ENCODE measurements at regions not wholly inside any gene's neighbourhood (a gene's known extent, or its start where the extent isn't known, plus 50 kb on each side); places are given as distances from the start of the nearest gene placed in this dataset.

DNA sequence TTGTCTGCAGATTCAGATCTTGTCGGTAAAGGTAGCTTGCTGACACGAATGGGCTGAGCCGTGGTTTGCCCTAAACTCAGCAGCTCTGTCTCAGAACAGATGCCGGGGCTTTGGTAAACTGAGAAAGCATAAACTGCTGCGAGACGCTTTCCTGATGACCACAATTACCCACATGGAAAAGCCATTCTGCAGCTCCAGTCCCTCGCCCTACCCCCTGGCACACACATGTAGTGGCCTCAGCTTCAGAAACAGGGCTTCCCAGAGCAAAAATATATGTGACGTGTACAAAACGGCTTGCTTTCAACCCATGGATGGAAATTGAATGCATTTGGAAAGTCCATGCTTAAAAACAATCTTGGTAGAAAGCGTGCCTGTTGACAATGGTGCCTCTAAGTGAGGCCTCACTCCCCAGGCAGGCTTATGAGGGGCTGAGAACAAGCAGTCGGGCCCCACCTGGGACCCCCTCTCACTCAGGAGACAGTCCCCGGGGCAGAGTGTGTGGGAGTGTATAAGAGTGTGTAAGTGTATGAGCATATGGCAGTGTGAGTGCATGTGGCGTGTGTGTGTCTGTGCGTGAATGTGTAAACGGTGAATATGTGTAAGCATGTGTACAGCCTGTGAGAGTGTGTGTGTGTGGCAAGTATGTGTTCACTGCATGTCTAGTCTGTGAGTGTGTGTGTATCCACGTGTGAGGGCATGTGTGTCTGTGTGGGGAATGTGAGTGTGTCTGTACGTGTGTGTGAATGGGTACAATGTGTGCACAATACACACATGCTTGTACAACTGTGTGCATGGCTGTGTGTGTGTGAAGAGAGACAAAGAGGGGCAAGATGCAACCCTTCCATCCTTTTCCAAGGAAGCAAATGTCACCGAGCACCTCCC, 88.2 kb upstream of the SMIM23 start:
- in situ Hi-C loops (cut with MboI; ENCODE audit: low sequenced_read_pairs): no loop called here
- DNase-seq (ENCODE audit: low spot score in 2 of 2): no peak
- H3K4me3 ChIP-seq: no peak overlapping the region
- no peaks in the 10 kb centered on the region for H3K9me3 ChIP-seq
- no peaks in the 10 kb centered on the region for H3K27me3 ChIP-seq (ENCODE audit: low read depth)
- no peaks in the 10 kb centered on the region for H3K4me1 ChIP-seq
- H3K36me3 ChIP-seq (replicated peaks): no peaks in the 10 kb centered on the region

DNA sequence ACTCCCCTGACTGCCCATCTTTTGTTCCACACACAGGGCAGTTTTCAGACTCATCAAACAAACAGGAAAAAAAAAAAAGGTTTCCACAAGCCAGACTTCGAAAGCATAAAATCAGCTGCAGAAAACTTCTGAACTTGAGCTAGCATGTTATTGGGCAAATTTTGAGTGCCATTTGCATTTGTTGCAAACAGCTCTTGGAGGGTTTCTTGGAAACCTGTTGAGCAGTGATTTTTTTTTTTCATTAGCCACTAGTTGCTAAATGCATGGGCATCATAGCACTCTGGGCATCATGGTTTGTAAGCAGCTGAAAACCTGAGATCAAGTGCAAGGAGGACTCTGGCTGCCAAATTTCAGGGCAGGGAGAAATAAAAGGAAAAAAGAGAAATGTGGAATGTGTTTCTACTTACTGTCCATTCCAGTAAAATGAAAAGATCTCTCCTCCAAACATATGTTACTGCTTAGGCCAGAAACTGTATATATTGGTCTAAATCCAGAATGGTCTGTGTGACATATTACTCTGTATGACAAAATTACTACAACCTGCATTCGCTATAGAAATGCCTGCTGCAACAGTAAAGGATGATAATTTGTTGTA, 85.2 kb upstream of the SMIM23 start:
- Histone ChIP-seq H3K9me3 (no peaks in the 10 kb centered on the region), H3K36me3 (replicated peaks) (no peaks in the 10 kb centered on the region), H3K27me3 (ENCODE audit: low read depth) (no peaks in the 10 kb centered on the region), H3K4me1 (no peaks in the 10 kb centered on the region), H3K4me3 (no peak overlapping the region)
- DNase-seq (ENCODE audit: low spot score in 2 of 2): no peak
- in situ Hi-C loops (cut with MboI; ENCODE audit: low sequenced_read_pairs): no loop called here

GRCh38 chr5:171701100-171701541, 84.5 kb upstream of the SMIM23 start:
- no peaks in the 10 kb centered on the region for H3K27me3 ChIP-seq (ENCODE audit: low read depth)
- no peak for DNase-seq (ENCODE audit: low spot score in 2 of 2)
- no peaks in the 10 kb centered on the region for H3K4me1 ChIP-seq
- H3K9me3 ChIP-seq: no peaks in the 10 kb centered on the region
- H3K36me3 ChIP-seq (replicated peaks): no peaks in the 10 kb centered on the region
- in situ Hi-C loops (cut with MboI; ENCODE audit: low sequenced_read_pairs): no loop called here
- H3K4me3 ChIP-seq: no peak overlapping the region

- no peaks in the 10 kb centered on the region for H3K4me1 ChIP-seq
- DNase-seq (ENCODE audit: low spot score in 2 of 2): no peak
- H3K27me3 ChIP-seq (ENCODE audit: low read depth): no peaks in the 10 kb centered on the region
- in situ Hi-C loops (cut with MboI; ENCODE audit: low sequenced_read_pairs): no loop called here
- no peak overlapping the region for H3K4me3 ChIP-seq
- no peaks in the 10 kb centered on the region for H3K9me3 ChIP-seq
- H3K36me3 ChIP-seq (replicated peaks): no peaks in the 10 kb centered on the region
Observed at GRCh38 chr5:171702135-171702770, 83.4 kb upstream of the SMIM23 start.

DNA sequence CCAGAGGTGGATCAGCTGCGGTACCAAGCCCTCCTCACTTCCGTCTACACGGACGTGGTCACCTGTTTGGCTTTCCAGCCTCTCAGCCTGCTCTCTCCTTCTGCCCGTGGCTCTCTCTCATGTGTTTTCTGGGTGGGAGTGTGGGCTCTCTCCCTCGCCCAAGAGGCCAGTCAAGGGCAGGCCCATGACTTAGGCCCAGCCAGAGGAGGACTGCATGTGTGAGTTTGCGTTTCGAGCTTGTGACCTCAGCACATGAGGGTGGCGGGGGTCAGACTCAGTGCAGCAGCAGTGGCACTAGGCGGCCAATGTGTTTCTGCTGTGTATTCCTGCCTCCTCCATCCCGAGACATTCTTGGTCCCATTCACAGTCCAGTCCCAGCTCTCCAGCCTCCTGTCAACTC, 82.5 kb upstream of the SMIM23 start:
- in situ Hi-C loops (cut with MboI; ENCODE audit: low sequenced_read_pairs): no loop called here
- no peaks in the 10 kb centered on the region for H3K36me3 ChIP-seq (replicated peaks)
- no peak overlapping the region for H3K4me3 ChIP-seq
- H3K4me1 ChIP-seq: no peaks in the 10 kb centered on the region
- no peak for DNase-seq (ENCODE audit: low spot score in 2 of 2)
- H3K9me3 ChIP-seq: no peaks in the 10 kb centered on the region
- no peaks in the 10 kb centered on the region for H3K27me3 ChIP-seq (ENCODE audit: low read depth)

DNA sequence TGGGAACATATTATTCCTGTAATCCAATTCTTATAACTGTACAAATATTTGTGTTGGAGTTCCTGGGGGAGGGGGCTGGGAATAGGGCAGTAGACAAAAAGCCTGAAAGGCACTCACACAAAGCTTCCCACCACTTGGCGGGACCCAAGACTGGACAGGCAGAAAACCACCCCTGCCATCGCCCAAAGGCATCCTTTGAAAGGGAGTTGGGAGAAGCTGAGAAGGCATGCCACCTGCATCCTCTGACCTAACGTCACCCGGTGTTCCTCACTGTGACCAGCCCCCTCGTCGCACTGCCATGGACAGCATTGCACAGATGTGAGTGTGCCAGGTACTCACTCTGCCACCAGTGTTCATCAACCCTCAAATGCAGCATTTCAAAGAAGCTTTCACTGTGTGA, 80.6 kb upstream of the SMIM23 start:
- no peaks in the 10 kb centered on the region for H3K4me1 ChIP-seq
- no peaks in the 10 kb centered on the region for H3K27me3 ChIP-seq (ENCODE audit: low read depth)
- H3K36me3 ChIP-seq (replicated peaks): no peaks in the 10 kb centered on the region
- no peaks in the 10 kb centered on the region for H3K9me3 ChIP-seq
- DNase-seq (ENCODE audit: low spot score in 2 of 2): no peak
- no peak overlapping the region for H3K4me3 ChIP-seq
- in situ Hi-C loops (cut with MboI; ENCODE audit: low sequenced_read_pairs): no loop called here

DNA sequence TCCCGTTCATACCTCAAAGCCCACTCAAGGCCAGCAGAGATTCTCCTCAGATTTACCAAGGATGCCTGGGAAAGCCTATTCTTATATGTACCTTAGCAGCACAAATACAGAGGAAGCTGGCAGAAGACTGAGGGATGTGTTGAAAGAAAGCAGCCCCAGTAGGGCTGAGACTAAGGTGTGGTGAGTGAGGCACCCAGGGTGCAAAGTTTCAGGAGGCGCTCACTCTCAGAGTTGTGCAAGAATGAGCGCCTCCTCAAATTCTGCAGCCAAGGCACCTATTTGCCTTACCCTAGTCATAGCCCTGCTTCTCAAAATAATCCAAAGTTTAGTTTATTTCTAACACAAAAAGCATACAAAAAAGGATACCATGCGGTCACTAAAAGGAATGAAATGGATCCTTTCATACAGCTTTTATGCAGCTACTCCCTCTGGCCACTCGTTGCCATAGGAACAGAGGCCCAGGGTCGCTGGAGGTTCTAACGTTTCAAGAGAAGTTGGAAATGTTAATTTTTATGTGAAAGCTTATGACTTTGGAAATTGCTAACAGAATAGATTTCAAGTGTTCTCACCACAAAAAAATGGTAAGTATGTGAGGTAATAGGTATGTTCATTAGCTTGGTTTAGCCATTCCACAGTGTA, 79.7 kb upstream of the SMIM23 start:
- no peak for DNase-seq (ENCODE audit: low spot score in 2 of 2)
- Histone ChIP-seq H3K36me3 (replicated peaks) (no peaks in the 10 kb centered on the region), H3K27me3 (ENCODE audit: low read depth) (no peaks in the 10 kb centered on the region), H3K4me3 (no peak overlapping the region), H3K4me1 (no peaks in the 10 kb centered on the region), H3K9me3 (no peaks in the 10 kb centered on the region)
- in situ Hi-C loops (cut with MboI; ENCODE audit: low sequenced_read_pairs): no loop called here

DNA sequence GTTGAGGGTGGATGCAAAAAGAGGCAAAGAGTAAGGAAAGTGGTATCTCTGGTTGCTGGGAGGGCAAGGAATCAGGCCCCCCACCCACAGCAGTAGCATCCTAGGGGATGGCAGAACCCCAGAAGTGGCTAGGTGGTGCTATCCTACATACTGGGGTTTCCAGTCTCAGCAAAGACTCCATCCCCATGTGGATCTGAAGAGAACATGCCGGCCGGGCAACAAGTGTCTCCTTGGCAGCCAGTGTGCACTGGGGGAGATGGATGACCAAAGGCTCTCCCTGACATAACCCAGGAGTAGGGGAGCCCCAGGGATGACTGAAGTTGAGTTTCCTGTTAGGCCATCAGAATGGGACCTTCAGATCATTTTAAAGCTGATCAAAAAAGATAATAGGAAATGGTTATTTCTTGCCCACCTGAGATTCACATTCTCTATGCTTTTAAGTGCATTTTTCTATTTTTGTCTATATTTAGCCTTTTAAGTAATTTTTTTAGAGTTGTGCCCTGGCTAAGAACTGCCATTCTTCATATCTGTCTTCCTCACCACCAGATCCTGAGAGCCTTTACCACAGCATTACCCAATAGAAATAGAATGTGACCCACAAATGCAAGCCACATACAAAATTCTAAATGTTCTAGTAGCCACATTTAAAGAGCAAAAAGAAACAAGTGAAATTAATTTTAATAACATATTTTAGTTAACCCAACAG, 78.7 kb upstream of the SMIM23 start:
- DNase-seq (ENCODE audit: low spot score in 2 of 2): no peak
- Histone ChIP-seq H3K27me3 (ENCODE audit: low read depth) (no peaks in the 10 kb centered on the region), H3K9me3 (no peaks in the 10 kb centered on the region), H3K36me3 (replicated peaks) (no peaks in the 10 kb centered on the region), H3K4me1 (no peaks in the 10 kb centered on the region), H3K4me3 (no peak overlapping the region)
- in situ Hi-C loops (cut with MboI; ENCODE audit: low sequenced_read_pairs): no loop called here

DNA sequence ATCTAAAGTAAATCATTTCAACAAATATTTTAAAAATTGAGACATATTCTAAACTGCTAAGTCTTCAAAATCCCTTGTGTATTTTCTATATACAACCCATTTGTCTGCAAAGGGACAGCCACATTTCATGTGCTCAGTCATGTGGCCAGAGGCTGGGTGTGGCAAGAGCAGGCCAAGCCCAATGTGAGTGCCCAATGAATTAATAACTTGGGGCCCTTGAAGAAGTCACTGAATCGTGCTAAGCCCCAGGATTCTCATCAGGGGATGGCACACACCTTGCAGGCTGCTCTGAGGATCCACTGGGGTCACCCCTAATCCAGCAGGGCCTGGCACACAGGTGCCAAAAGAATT, 78.2 kb upstream of the SMIM23 start:
- Histone ChIP-seq H3K4me1 (no peaks in the 10 kb centered on the region), H3K9me3 (no peaks in the 10 kb centered on the region), H3K27me3 (ENCODE audit: low read depth) (no peaks in the 10 kb centered on the region), H3K4me3 (no peak overlapping the region), H3K36me3 (replicated peaks) (no peaks in the 10 kb centered on the region)
- DNase-seq (ENCODE audit: low spot score in 2 of 2): no peak
- in situ Hi-C loops (cut with MboI; ENCODE audit: low sequenced_read_pairs): no loop called here

DNA sequence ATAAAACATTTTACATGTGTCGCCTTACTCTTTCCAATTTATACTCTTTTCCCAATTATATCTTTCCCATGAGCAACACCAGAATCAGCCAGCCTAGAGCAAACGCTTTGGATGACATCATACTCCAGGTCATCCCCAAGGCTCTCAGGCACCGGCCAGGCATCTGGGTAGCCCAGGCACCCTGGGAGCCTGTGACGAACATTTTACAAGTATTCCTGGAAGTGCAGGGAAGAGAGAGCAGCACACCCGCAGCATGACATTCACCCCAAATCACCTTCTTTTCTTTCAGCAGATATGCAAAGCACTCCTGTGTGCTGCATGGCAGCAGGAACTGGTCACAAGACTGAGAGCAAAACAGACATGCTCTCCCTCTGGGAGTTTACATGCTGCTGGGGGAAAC, 75.7 kb upstream of the SMIM23 start:
- in situ Hi-C loops (cut with MboI; ENCODE audit: low sequenced_read_pairs): no loop called here
- DNase-seq (ENCODE audit: low spot score in 2 of 2): no peak
- no peaks in the 10 kb centered on the region for H3K4me1 ChIP-seq
- no peaks in the 10 kb centered on the region for H3K9me3 ChIP-seq
- H3K4me3 ChIP-seq: no peak overlapping the region
- H3K36me3 ChIP-seq (replicated peaks): no peaks in the 10 kb centered on the region
- no peaks in the 10 kb centered on the region for H3K27me3 ChIP-seq (ENCODE audit: low read depth)

DNA sequence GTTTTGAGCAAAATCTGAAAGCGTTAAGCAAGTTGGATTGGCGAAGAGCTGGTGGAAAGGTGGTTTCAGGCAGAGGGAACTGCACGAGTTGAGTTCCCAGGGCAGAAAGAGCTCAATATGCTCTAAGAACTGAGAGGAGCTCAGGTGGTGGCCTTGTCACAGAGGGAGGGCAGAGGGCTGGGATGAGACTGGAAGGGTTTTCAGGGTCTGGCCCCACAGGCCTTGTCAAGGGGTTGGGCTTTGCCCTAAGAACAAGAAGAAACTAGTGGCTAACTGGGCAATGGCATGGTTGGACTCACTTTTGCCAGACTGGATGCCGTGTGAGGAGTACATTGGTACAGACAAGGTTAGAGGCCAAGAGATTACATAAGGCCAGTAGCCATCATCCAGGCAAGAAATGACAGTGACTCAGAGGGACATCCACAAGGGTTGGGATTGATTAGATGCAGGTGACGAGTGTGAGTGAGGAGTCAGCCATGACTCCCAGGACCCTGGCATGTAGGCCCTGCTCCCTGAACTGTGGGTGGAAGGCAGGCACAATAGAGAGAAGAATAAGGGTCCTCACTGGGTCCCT, 75.1 kb upstream of the SMIM23 start:
- no peaks in the 10 kb centered on the region for H3K36me3 ChIP-seq (replicated peaks)
- no peaks in the 10 kb centered on the region for H3K27me3 ChIP-seq (ENCODE audit: low read depth)
- in situ Hi-C loops (cut with MboI; ENCODE audit: low sequenced_read_pairs): no loop called here

DNA sequence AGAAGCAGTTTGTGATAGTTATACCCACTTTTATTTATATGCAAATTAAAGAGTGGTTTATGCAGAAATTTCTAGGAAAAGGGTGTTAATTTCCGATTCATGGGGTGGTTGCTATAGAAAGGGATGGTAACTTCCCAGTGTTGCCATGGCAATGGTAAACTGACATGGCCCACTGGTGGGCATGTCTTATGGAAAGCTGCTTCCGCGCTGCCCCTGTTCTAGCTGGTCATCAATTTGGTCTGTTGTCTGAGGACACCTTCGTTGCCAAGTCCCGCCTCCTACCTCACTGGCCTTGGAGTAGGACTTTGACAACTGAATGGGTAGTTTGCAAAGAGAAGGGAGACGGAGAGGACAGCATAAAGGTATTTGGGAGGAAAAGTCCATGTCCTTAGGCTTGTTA, 74.0 kb upstream of the SMIM23 start:
- 0 out of 2 replicates have a peak, but pooled peaks cover 1% of the 10 kb centered on the region for H3K27me3 ChIP-seq (ENCODE audit: low read depth)
- H3K4me1 ChIP-seq: no peaks in the 10 kb centered on the region
- in situ Hi-C loops (cut with MboI; ENCODE audit: low sequenced_read_pairs): no loop called here
- H3K36me3 ChIP-seq (replicated peaks): no peaks in the 10 kb centered on the region
- no peak overlapping the region for H3K4me3 ChIP-seq
- no peak for DNase-seq (ENCODE audit: low spot score in 2 of 2)
- H3K9me3 ChIP-seq: no peaks in the 10 kb centered on the region

More for the DNA sequence above, 75.1 kb upstream of the SMIM23 start:
- DNase-seq (ENCODE audit: low spot score in 2 of 2): no peak
- Histone ChIP-seq H3K9me3 (no peaks in the 10 kb centered on the region), H3K4me1 (no peaks in the 10 kb centered on the region), H3K4me3 (no peak overlapping the region)

DNA sequence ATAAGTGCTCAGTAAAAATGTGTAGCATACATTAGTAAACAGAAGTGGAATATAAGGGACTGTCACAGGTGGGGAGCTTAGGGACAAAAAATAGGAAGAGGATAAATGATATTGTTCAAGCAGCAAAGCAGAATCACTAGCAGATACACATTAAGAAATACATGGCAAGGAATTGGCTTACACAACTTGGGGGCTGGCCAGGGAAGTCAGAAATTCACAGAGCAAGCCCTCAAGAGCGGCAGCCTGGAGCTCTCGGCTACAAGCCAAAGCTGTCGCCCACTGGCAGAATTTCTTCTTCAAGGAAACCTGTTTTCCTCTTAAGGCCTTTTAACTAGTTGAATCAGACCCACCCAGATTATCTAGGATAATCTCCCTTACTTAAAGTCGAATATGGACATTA, 73.0 kb upstream of the SMIM23 start:
- no peaks in the 10 kb centered on the region for H3K4me1 ChIP-seq
- H3K27me3 ChIP-seq (ENCODE audit: low read depth): 0 out of 2 replicates have a peak, but pooled peaks cover 2% of the 10 kb centered on the region
- H3K4me3 ChIP-seq: no peak overlapping the region
- H3K36me3 ChIP-seq (replicated peaks): no peaks in the 10 kb centered on the region
- no peaks in the 10 kb centered on the region for H3K9me3 ChIP-seq
- DNase-seq (ENCODE audit: low spot score in 2 of 2): no peak
- in situ Hi-C loops (cut with MboI; ENCODE audit: low sequenced_read_pairs): no loop called here

Measured in HAP-1 (cell line).